ENCODE measurements at regions not wholly inside any gene's neighbourhood (a gene's known extent, or its start where the extent isn't known, plus 50 kb on each side); places are given as distances from the start of the nearest gene placed in this dataset.

- Mint-ChIP-seq H3K27me3 (ENCODE audit: low read depth) (no peaks in the 10 kb centered on the region), H3K36me3 (ENCODE audit: low read depth) (no peaks in the 10 kb centered on the region), H3K9me3 (no peaks in the 10 kb centered on the region), H3K4me3 (no peak overlapping the region), H3K4me1 (no peaks in the 10 kb centered on the region), H3K27ac (peak overlapping the region; percentile 55 to 88 (median 58))
- TF ChIP-seq CTCF (IDR thresholded peaks at IDR 0.05; ENCODE audit: unreplicated experiment in 3 of 3): no peak
Measured at GRCh38 chr2:192467953-192468660, 273.4 kb upstream of the TMEFF2 start.

GRCh38 chr2:192465141-192465540, 270.4 kb upstream of the TMEFF2 start:
- no peaks in the 10 kb centered on the region for H3K9me3 Mint-ChIP-seq
- H3K27ac Mint-ChIP-seq: no peak overlapping the region
- no peak for TF ChIP-seq CTCF (IDR thresholded peaks at IDR 0.05; ENCODE audit: unreplicated experiment in 3 of 3)
- no peaks in the 10 kb centered on the region for H3K36me3 Mint-ChIP-seq (ENCODE audit: low read depth)
- no peaks in the 10 kb centered on the region for H3K4me1 Mint-ChIP-seq
- no peak overlapping the region for H3K4me3 Mint-ChIP-seq
- H3K27me3 Mint-ChIP-seq (ENCODE audit: low read depth): no peaks in the 10 kb centered on the region

- H3K4me3 Mint-ChIP-seq: no peak overlapping the region
- H3K36me3 Mint-ChIP-seq (ENCODE audit: low read depth): no peaks in the 10 kb centered on the region
- TF ChIP-seq CTCF (IDR thresholded peaks at IDR 0.05; ENCODE audit: unreplicated experiment in 3 of 3): no peak
- H3K27ac Mint-ChIP-seq: no peak overlapping the region
- H3K27me3 Mint-ChIP-seq (ENCODE audit: low read depth): no peaks in the 10 kb centered on the region
- no peaks in the 10 kb centered on the region for H3K4me1 Mint-ChIP-seq
- H3K9me3 Mint-ChIP-seq: no peaks in the 10 kb centered on the region
Measured at GRCh38 chr2:192459422-192459821, 264.7 kb upstream of the TMEFF2 start.

GRCh38 chr2:192448881-192449280, 254.1 kb upstream of the TMEFF2 start:
- peaks cover 3% of the 10 kb centered on the region for H3K27me3 Mint-ChIP-seq (ENCODE audit: low read depth)
- peaks cover 16% of the 10 kb centered on the region for H3K4me1 Mint-ChIP-seq

GRCh38 chr2:192444286-192444838, 249.6 kb upstream of the TMEFF2 start:
- Mint-ChIP-seq H3K27ac (no peak overlapping the region), H3K36me3 (ENCODE audit: low read depth) (no peaks in the 10 kb centered on the region), H3K4me1 (peaks cover 8% of the 10 kb centered on the region), H3K27me3 (ENCODE audit: low read depth) (no peaks in the 10 kb centered on the region), H3K4me3 (no peak overlapping the region), H3K9me3 (no peaks in the 10 kb centered on the region)
- no peak for TF ChIP-seq CTCF (IDR thresholded peaks at IDR 0.05; ENCODE audit: unreplicated experiment in 3 of 3)

More at GRCh38 chr2:192448881-192449280, 254.1 kb upstream of the TMEFF2 start:
- H3K4me3 Mint-ChIP-seq: no peak overlapping the region
- no peak overlapping the region for H3K27ac Mint-ChIP-seq
- no peaks in the 10 kb centered on the region for H3K36me3 Mint-ChIP-seq (ENCODE audit: low read depth)
- no peak for TF ChIP-seq CTCF (IDR thresholded peaks at IDR 0.05; ENCODE audit: unreplicated experiment in 3 of 3)
- no peaks in the 10 kb centered on the region for H3K9me3 Mint-ChIP-seq

- no peaks in the 10 kb centered on the region for H3K36me3 Mint-ChIP-seq (ENCODE audit: low read depth)
- H3K9me3 Mint-ChIP-seq: no peaks in the 10 kb centered on the region
- no peak overlapping the region for H3K27ac Mint-ChIP-seq
- peaks cover 8% of the 10 kb centered on the region for H3K4me1 Mint-ChIP-seq
- H3K27me3 Mint-ChIP-seq (ENCODE audit: low read depth): no peaks in the 10 kb centered on the region
- TF ChIP-seq CTCF (IDR thresholded peaks at IDR 0.05; ENCODE audit: unreplicated experiment in 3 of 3): no peak
- H3K4me3 Mint-ChIP-seq: no peak overlapping the region
Measured at GRCh38 chr2:192443831-192444230, 249.1 kb upstream of the TMEFF2 start.
